Smooth muscle cell (in vitro differentiated cells): ENCODE measurements at regions not wholly inside any gene's neighbourhood (a gene's known extent, or its start where the extent isn't known, plus 50 kb on each side); places are given as distances from the start of the nearest gene placed in this dataset.

Experiments used
- DNase-seq: peaks from one replicate; lab custom pipeline; 2025; ENCODE audit not compliant: unreplicated experiment; lab: John Stamatoyannopoulos, UW
- H2AFZ ChIP-seq: fragments of 200-600 bp; sonication (generic); 2 replicates; pipeline ENCODE4 v1.6.0; 2016; ENCODE audit warnings: antibody characterized with exemption, low read depth, mild to moderate bottlenecking
- H3F3A ChIP-seq: fragments of 200-600 bp; sonication (generic); 2 replicates; pipeline ENCODE4 v1.6.0; 2017; ENCODE audit warnings: antibody characterized with exemption, low read depth
- H3K27ac ChIP-seq: fragments of 200-600 bp; sonication (generic); 2 replicates; pipeline ENCODE4 v1.5.1; 2016; ENCODE audit warnings: low read depth, mild to moderate bottlenecking
- H3K27me3 ChIP-seq: fragments of 200-600 bp; sonication (generic); 2 replicates; pipeline ENCODE4 v1.6.1; 2016; ENCODE audit warnings: low read depth, mild to moderate bottlenecking
- H3K36me3 ChIP-seq: fragments of 200-600 bp; sonication (generic); 2 replicates; pipeline ENCODE4 v1.5.1; 2016; ENCODE audit warnings: low read depth
- H3K4me1 ChIP-seq: fragments of 200-600 bp; sonication (generic); 2 replicates; pipeline ENCODE4 v1.5.1; 2016; ENCODE audit warnings: low read depth
- H3K4me2 ChIP-seq: fragments of 200-600 bp; sonication (generic); 2 replicates; pipeline ENCODE4 v1.6.0; 2016; ENCODE audit warnings: mild to moderate bottlenecking
- H3K4me3 ChIP-seq: fragments of 200-600 bp; sonication (generic); 2 replicates; pipeline ENCODE4 v1.5.1; 2016; ENCODE audit warnings: mild to moderate bottlenecking
- H3K79me2 ChIP-seq: fragments of 200-600 bp; sonication (generic); 2 replicates; pipeline ENCODE4 v1.6.0; 2016; ENCODE audit warnings: low read depth, mild to moderate bottlenecking
- H3K9ac ChIP-seq: fragments of 200-600 bp; sonication (generic); 2 replicates; pipeline ENCODE4 v1.6.0; 2016; ENCODE audit warnings: low read depth
- H3K9me3 ChIP-seq: fragments of 200-600 bp; sonication (generic); replicated peaks from 2 replicates; pipeline ENCODE4 v1.5.1; 2016; ENCODE audit warnings: low read depth
- H4K20me1 ChIP-seq: fragments of 200-600 bp; sonication (generic); 2 replicates; pipeline ENCODE4 v1.6.0; 2016; ENCODE audit warnings: low read depth
- CTCF ChIP-seq: fragments of 200-600 bp; sonication (generic); IDR thresholded peaks from 2 replicates; pipeline ENCODE4 v1.5.1; 2017; ENCODE audit warnings: borderline replicate concordance, mild to moderate bottlenecking, antibody characterized with exemption; ENCODE audit not compliant: insufficient read depth, poor library complexity, severe bottlenecking
- WGBS: methylation state at CpG from one replicate; pipeline ENCODE4 v1.1.7; 2016; ENCODE audit warnings: low lambda C conversion rate; 5-methylcytosine and 5-hydroxymethylcytosine counted together

DNA sequence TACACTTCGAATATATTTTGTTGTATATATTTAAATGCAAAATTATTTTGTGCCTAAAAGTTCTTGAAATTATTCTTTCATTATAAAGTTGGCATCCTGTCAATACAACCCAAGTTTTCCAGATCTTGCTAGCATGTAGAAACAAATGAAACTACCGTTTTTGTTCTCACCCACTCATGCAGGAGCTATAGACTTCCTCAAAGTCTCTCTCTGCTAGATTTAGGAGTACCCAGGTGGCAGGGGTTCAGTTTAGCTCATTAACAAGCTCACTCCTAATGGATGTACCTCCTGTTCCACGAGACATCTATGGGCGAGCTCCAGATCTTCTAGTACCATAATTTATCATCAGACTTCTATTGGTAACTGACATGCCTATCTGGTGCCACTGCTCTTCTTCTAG is 390.2 kb upstream of the POU3F1 start:
- WGBS = 88% methylated on average over 4 of the region's 4 CpGs
- Histone ChIP-seq H3K79me2 (no peaks in the 10 kb centered on the region), H3K9me3 (no peaks in the 10 kb centered on the region), H2AFZ (no peak overlapping the region), H3F3A (no peaks in the 10 kb centered on the region), H3K4me1 (peaks cover 8% of the 10 kb centered on the region), H3K27ac (no peak overlapping the region), H4K20me1 (no peaks in the 10 kb centered on the region), H3K36me3 (no peaks in the 10 kb centered on the region), H3K4me3 (no peak overlapping the region), H3K27me3 (peaks cover 31% of the 10 kb centered on the region), H3K9ac (no peak overlapping the region), H3K4me2 (no peak overlapping the region)
- no peak for DNase-seq
- no peak for TF ChIP-seq CTCF

DNA sequence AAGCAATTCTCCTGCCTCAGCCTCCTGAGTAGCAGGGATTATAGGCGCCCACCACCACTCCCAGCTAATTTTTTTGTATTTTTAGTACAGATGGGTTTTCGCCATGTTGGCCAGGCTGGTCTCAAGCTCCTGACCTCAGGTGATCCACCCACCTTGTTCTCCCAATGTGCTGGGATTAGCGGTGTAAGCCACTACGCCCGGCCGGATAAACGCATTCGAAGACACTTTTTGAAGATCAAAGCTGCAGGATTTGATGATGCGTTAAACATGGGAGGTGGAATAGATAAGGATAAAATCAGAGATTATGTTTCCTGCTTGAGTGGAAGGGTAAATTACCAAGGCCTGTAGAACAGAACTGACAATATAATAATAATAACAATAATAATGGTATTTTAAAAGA is 389.4 kb upstream of the POU3F1 start:
- Histone ChIP-seq H3K4me2 (no peak overlapping the region), H3K79me2 (no peaks in the 10 kb centered on the region), H2AFZ (no peak overlapping the region), H3K27me3 (peaks cover 34% of the 10 kb centered on the region), H3K4me1 (peaks cover 8% of the 10 kb centered on the region), H3F3A (no peaks in the 10 kb centered on the region), H3K9ac (no peak overlapping the region), H4K20me1 (no peaks in the 10 kb centered on the region), H3K4me3 (no peak overlapping the region), H3K27ac (no peak overlapping the region), H3K36me3 (no peaks in the 10 kb centered on the region), H3K9me3 (no peaks in the 10 kb centered on the region)
- no peak for TF ChIP-seq CTCF
- whole genome bisulfite sequencing = 83% methylated on average over 9 of the region's 9 CpGs
- DNase-seq = no peak

GRCh38 chr1:38433084-38433722 is 386.6 kb upstream of the POU3F1 start:
- no peak overlapping the region for H3K4me2 ChIP-seq
- no peak overlapping the region for H2AFZ ChIP-seq
- WGBS = 80% methylated on average over 10 of the region's 10 CpGs
- H3K9me3 ChIP-seq = no peaks in the 10 kb centered on the region
- no peak overlapping the region for H3K9ac ChIP-seq
- no peak overlapping the region for H3K27ac ChIP-seq
- H3K4me3 ChIP-seq = no peak overlapping the region
- H3K36me3 ChIP-seq = no peaks in the 10 kb centered on the region
- no peaks in the 10 kb centered on the region for H4K20me1 ChIP-seq
- H3F3A ChIP-seq = no peaks in the 10 kb centered on the region
- DNase-seq = no peak
- H3K27me3 ChIP-seq = peaks cover 43% of the 10 kb centered on the region
- peaks cover 8% of the 10 kb centered on the region for H3K4me1 ChIP-seq
- TF ChIP-seq CTCF = no peak
- H3K79me2 ChIP-seq = no peaks in the 10 kb centered on the region

DNA sequence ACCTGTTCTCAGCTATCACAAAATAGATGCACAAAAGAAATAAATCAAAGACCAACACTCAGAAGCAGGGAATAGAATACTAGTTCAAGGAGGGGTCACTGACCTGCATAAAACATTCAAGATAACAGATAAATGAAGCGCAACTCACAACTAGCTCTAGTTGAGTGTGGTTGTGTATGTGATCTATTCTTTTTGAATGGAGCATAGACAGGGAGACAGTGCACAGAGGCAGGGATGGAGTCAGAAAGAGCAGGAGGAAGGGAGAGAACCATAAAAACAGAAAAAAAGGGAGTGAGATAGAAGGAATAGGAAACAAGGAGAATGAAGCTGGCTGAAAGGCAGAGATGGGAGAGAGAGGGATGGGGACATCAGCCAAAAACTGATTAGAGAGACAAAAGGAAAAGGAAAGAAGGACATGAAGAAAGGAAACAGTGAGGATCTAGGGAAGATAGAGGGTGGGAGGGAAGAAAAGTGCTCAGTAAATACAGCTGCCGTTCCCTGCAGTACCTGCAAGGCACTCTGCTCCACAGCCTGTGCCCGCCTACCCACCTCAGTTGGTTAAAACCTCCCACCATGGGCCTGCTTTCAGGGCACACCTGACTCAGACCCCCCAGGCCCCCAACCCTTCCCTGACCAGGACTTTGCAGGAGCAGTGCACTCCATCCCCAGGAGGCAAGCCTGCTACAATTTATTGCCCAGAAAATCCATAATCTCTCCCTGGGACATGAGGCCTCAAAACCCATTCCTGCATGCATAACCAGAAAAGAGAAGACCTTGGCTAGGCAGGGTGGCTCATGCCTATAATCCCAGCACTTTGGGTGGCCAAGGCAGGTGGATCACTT is 385.2 kb upstream of the POU3F1 start:
- no peak overlapping the region for H2AFZ ChIP-seq
- no peak overlapping the region for H3K4me2 ChIP-seq
- H3K9me3 ChIP-seq = no peaks in the 10 kb centered on the region
- no peak overlapping the region for H3K27ac ChIP-seq
- no peak for DNase-seq
- H3K79me2 ChIP-seq = no peaks in the 10 kb centered on the region
- H4K20me1 ChIP-seq = no peaks in the 10 kb centered on the region
- H3K36me3 ChIP-seq = no peaks in the 10 kb centered on the region
- WGBS = 84% methylated on average over 3 of the region's 3 CpGs
- no peak overlapping the region for H3K4me3 ChIP-seq
- H3F3A ChIP-seq = no peaks in the 10 kb centered on the region
- no peak for TF ChIP-seq CTCF
- peaks cover 53% of the 10 kb centered on the region for H3K27me3 ChIP-seq
- H3K9ac ChIP-seq = no peak overlapping the region
- H3K4me1 ChIP-seq = peaks cover 7% of the 10 kb centered on the region
